ENCODE measurements at regions not wholly inside any gene's neighbourhood (a gene's known extent, or its start where the extent isn't known, plus 50 kb on each side); places are given as distances from the start of the nearest gene placed in this dataset.

DNA sequence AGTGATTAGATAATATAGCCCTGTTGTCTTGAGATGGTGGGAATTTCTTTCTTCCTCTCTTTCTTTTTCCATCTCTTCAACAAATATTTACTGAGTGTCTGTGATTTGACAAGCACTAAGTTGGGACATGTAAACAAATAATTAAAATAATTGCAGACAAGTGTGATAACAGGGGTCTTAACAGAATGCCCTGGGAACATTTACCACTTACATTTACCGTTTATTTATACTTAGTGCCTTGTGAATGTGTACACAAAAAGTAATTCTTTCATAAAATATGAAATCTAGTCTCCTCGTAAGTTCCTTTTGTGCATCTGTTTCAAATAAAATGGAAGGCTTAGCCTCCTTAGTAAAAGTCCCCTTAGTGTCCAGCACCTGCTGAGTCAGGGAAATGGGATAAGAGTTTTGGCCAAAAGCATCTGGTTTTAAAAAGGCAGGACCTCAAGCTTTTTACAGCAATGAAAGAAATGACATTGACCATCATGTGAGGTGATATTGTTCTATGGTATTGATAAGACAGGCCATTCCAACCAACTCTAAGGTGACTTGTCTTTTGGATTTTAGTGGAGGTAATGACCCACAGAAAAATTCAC lies 188.2 kb downstream of the HS3ST3B1 start:
- no peaks in the 10 kb centered on the region for H3K9me3 ChIP-seq (ENCODE audit: low read length)
- no peak overlapping the region for H3K4me3 ChIP-seq (ENCODE audit: low read length)
- TF ChIP-seq POLR2AphosphoS5 (IDR thresholded peaks at IDR 0.05), result no peak
- TF ChIP-seq REST (IDR thresholded peaks at IDR 0.05; ENCODE audit: borderline replicate concordance), result no peak
- TF ChIP-seq TAF1 (IDR thresholded peaks at IDR 0.05; ENCODE audit: low read depth), result no peak
- no peak for TF ChIP-seq SMC3 (conservative IDR thresholded peaks at IDR 0.05; ENCODE audit: poor library complexity)
- no peak for TF ChIP-seq EZH2 (IDR thresholded peaks at IDR 0.05; ENCODE audit: borderline replicate concordance, insufficient read depth, low read length, poor library complexity, severe bottlenecking)
- no peak for TF ChIP-seq RAD21 (conservative IDR thresholded peaks at IDR 0.05)
- TF ChIP-seq, protein P1, sequence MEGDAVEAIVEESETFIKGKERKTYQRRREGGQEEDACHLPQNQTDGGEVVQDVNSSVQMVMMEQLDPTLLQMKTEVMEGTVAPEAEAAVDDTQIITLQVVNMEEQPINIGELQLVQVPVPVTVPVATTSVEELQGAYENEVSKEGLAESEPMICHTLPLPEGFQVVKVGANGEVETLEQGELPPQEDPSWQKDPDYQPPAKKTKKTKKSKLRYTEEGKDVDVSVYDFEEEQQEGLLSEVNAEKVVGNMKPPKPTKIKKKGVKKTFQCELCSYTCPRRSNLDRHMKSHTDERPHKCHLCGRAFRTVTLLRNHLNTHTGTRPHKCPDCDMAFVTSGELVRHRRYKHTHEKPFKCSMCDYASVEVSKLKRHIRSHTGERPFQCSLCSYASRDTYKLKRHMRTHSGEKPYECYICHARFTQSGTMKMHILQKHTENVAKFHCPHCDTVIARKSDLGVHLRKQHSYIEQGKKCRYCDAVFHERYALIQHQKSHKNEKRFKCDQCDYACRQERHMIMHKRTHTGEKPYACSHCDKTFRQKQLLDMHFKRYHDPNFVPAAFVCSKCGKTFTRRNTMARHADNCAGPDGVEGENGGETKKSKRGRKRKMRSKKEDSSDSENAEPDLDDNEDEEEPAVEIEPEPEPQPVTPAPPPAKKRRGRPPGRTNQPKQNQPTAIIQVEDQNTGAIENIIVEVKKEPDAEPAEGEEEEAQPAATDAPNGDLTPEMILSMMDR (IDR thresholded peaks at IDR 0.05; ENCODE audit: poor library complexity, severe bottlenecking), result no peak
- no peak for TF ChIP-seq MXI1 (conservative IDR thresholded peaks at IDR 0.05; ENCODE audit: poor library complexity, severe bottlenecking)
- TF ChIP-seq EP300 (conservative IDR thresholded peaks at IDR 0.05; ENCODE audit: poor library complexity, severe bottlenecking), result no peak
- H3K4me2 ChIP-seq (ENCODE audit: low read length), result no peak overlapping the region
- no peak overlapping the region for H3K9ac ChIP-seq (ENCODE audit: low read length)
- no peaks in the 10 kb centered on the region for H3K9me2 ChIP-seq (ENCODE audit: insufficient read depth, low read length)
- no peaks in the 10 kb centered on the region for H3K79me2 ChIP-seq (replicated peaks; ENCODE audit: insufficient read depth, low read length)
- no peaks in the 10 kb centered on the region for H3F3A ChIP-seq (ENCODE audit: insufficient read depth, low read length, poor library complexity, severe bottlenecking)
- H4K20me1 ChIP-seq (ENCODE audit: insufficient read depth), result no peaks in the 10 kb centered on the region
- H2AFZ ChIP-seq (ENCODE audit: low read depth, low read length), result no peak overlapping the region
- H3K27ac ChIP-seq (ENCODE audit: low read length), result no peak overlapping the region
- no peaks in the 10 kb centered on the region for H3K27me3 ChIP-seq (ENCODE audit: insufficient read depth, low read depth, low read length)
- H3K36me3 ChIP-seq (ENCODE audit: insufficient read depth, low read length), result no peaks in the 10 kb centered on the region

DNA sequence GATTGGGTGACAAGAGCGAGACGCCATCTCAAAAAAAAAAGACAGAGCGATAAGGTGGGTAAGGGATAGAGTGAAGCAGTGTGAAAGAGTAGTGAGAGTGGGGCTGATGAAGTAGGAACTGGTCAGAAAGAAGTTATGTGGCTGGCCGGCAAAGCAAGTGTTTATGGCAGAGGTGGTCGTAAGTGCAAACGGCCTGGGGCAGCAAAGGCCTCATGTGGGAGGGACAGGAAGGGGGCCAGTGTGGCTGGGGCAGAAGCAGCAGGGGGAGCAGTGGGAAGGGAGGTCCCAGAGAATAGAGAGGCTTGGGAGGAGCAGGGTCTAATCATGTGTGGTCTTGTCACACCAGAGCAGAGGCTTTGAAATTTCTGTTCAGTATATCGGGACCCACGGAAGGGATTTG lies 186.2 kb downstream of the HS3ST3B1 start:
- TF ChIP-seq RAD21 (conservative IDR thresholded peaks at IDR 0.05), result no peak
- TF ChIP-seq REST (IDR thresholded peaks at IDR 0.05; ENCODE audit: borderline replicate concordance), result no peak
- TF ChIP-seq EZH2 (IDR thresholded peaks at IDR 0.05; ENCODE audit: borderline replicate concordance, insufficient read depth, low read length, poor library complexity, severe bottlenecking), result no peak
- TF ChIP-seq MXI1 (conservative IDR thresholded peaks at IDR 0.05; ENCODE audit: poor library complexity, severe bottlenecking), result no peak
- no peak for TF ChIP-seq POLR2AphosphoS5 (IDR thresholded peaks at IDR 0.05)
- TF ChIP-seq EP300 (conservative IDR thresholded peaks at IDR 0.05; ENCODE audit: poor library complexity, severe bottlenecking), result no peak
- Histone ChIP-seq H3K4me2 (ENCODE audit: low read length) (no peak overlapping the region), H3K9me2 (ENCODE audit: insufficient read depth, low read length) (no peaks in the 10 kb centered on the region), H3K36me3 (ENCODE audit: insufficient read depth, low read length) (no peaks in the 10 kb centered on the region), H4K20me1 (ENCODE audit: insufficient read depth) (no peaks in the 10 kb centered on the region), H3K9ac (ENCODE audit: low read length) (no peak overlapping the region), H2AFZ (ENCODE audit: low read depth, low read length) (no peak overlapping the region), H3K9me3 (ENCODE audit: low read length) (no peaks in the 10 kb centered on the region), H3K27me3 (ENCODE audit: insufficient read depth, low read depth, low read length) (no peaks in the 10 kb centered on the region), H3K4me3 (ENCODE audit: low read length) (no peak overlapping the region), H3K27ac (ENCODE audit: low read length) (no peak overlapping the region), H3F3A (ENCODE audit: insufficient read depth, low read length, poor library complexity, severe bottlenecking) (no peaks in the 10 kb centered on the region), H3K79me2 (replicated peaks; ENCODE audit: insufficient read depth, low read length) (no peaks in the 10 kb centered on the region)

Data from neural cell (in vitro differentiated cells).